IgD-negative memory B cell (primary cell): ENCODE measurements at regions not wholly inside any gene's neighbourhood (a gene's known extent, or its start where the extent isn't known, plus 50 kb on each side); places are given as distances from the start of the nearest gene placed in this dataset.
"Not testable (repeated sequence)": the region's sequence is repeated elsewhere in the genome, so short reads cannot be mapped to it uniquely, and the experiment has no call there.

Experiments used
- H3K27ac Mint-ChIP-seq, 3 donors: one replicate each; pipeline ENCODE4 v1.8.0; 2020 to 2022; ENCODE audit warnings: mild to moderate bottlenecking in 3 of 3, mixed read lengths in 3 of 3, moderate library complexity in 1 of 3
- H3K27me3 Mint-ChIP-seq: one replicate; pipeline ENCODE4 v1.8.0; 2021; ENCODE audit warnings: mixed read lengths
- H3K36me3 Mint-ChIP-seq: one replicate; pipeline ENCODE4 v1.8.0; 2020; ENCODE audit warnings: mild to moderate bottlenecking, mixed read lengths
- H3K4me1 Mint-ChIP-seq, 3 donors: one replicate each; pipeline ENCODE4 v1.8.0; 2020 to 2022; ENCODE audit warnings: mixed read lengths in 3 of 3, mild to moderate bottlenecking in 1 of 3
- H3K4me3 Mint-ChIP-seq, 4 donors: one replicate each; pipeline ENCODE4 v1.8.0; 2020 to 2022; ENCODE audit warnings: mild to moderate bottlenecking in 4 of 4, mixed read lengths in 4 of 4, moderate library complexity in 3 of 4
- H3K9me3 Mint-ChIP-seq, 3 donors: one replicate each; pipeline ENCODE4 v1.8.0; 2020 to 2021; ENCODE audit warnings: mixed read lengths in 3 of 3, mild to moderate bottlenecking in 1 of 3

DNA sequence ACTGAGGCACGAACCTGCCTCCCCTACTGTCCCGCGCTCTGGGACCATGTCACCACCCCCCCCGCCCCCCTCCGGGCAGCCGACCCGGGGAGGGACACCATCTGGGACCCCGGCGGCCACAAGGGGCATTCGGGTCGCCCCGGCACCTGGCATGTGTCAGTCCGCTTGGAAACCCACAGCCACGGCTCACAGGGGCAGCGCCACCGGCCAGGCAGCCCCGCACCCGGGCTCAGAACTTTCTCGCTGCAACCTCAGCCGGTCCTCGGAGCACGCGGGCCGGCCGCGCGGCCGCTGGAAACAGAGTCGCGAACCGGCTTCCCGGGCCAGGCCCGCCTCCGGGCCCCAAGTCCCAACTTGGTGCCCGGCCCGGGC, 159.9 kb upstream of the GRK3 start:
- Mint-ChIP-seq H3K27ac (peak overlapping the region in 1 of 3 donors; percentile 50), H3K27me3 (no peaks in the 10 kb centered on the region), H3K4me1 (peaks cover 27 to 29% (median 28%) of the 10 kb centered on the region in 3 donors)

DNA sequence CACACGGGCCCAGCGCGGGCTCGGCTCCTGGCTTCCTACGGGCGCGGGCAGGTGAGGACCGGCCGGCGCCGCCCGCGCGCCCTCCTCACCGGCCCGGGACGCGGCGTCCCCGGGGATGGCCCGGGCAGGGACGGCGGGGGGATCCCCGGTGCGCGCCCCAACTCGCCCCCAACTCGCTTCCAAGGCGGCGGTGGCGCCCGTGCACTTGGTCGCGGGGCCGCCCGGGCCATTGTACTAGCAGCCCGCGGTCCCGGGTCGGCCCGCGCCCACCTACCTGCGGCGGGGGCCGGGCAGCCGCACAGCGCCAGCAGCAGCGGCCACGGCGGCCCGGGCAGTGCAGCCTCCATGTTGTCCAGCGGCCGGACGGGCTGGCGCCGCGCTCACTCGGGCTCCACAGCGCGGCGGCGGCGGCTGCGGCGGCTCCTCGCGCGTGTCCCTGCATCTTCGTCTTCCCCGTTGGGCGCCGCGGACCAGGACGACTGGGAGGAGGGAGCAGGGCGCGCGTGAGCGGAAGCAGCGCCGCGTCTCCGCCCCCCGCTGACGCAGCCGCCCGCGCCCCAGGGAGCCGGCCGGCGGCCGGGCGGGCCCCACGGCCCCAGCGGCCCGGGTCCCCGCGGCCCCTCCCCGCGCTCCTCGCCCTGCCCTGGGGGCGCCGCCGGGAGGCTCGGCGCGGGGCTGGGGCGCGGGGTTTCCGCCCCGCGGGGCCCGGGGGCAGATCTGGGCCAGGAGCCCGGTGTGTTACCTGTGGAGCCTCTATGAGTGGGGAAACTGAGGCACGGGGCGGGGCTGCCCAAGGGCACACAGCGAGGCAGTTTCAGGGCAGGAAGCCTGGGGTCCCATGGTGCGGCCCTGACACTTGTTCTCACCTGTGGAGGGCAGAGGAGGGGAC, 159.3 kb upstream of the GRK3 start:
- Mint-ChIP-seq H3K4me1 (peaks cover 23 to 29% (median 28%) of the 10 kb centered on the region in 3 donors), H3K27ac (no peak overlapping the region), H3K9me3 (no peaks in the 10 kb centered on the region), H3K27me3 (no peaks in the 10 kb centered on the region), H3K36me3 (no peaks in the 10 kb centered on the region), H3K4me3 (peak overlapping the region; percentile 84 to 95 (median 87))

More for the DNA sequence above, 159.9 kb upstream of the GRK3 start:
- H3K9me3 Mint-ChIP-seq, result no peaks in the 10 kb centered on the region
- no peaks in the 10 kb centered on the region for H3K36me3 Mint-ChIP-seq
- peak overlapping the region; percentile 84 to 95 (median 92) for H3K4me3 Mint-ChIP-seq

DNA sequence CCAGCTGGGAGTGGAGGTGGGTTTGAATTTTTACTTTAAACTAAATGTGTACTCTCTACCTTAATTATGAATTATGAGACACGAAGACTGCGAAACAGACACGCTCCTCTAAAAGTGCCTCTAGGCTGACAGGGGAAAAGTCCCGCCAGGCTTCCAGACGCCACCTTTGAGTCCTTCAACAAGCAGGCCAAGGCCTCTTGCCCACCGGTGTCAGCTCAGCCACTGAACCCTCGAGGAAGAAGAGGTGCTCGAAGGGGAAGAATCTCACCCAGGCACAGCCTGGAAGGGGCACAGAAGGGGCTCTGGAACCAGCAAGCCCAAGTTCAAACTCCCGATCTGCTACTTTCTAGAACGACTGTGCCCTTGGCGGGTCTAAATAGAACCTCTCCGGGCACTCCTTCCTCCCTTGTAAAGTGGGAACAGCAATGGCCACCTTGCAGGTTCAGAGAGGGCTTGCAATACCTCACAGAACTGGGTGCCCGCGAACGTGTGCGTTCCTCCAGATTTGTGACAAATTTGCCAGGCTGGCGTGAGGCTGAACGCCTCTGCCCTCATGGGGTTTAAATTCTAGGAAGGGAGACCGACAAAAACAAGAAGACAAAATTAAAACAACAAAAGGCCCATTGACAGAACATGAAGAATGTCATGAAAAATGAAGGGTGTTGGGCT, 158.5 kb upstream of the GRK3 start:
- H3K27me3 Mint-ChIP-seq, result no peaks in the 10 kb centered on the region
- no peaks in the 10 kb centered on the region for H3K9me3 Mint-ChIP-seq
- peak overlapping the region; percentile 77 to 89 (median 82) for H3K4me3 Mint-ChIP-seq
- H3K27ac Mint-ChIP-seq, result peak overlapping the region in 2 of 3 donors; percentile 10 to 43
- H3K36me3 Mint-ChIP-seq, result no peaks in the 10 kb centered on the region
- peaks cover 26 to 28% (median 28%) of the 10 kb centered on the region in 3 donors for H3K4me1 Mint-ChIP-seq

DNA sequence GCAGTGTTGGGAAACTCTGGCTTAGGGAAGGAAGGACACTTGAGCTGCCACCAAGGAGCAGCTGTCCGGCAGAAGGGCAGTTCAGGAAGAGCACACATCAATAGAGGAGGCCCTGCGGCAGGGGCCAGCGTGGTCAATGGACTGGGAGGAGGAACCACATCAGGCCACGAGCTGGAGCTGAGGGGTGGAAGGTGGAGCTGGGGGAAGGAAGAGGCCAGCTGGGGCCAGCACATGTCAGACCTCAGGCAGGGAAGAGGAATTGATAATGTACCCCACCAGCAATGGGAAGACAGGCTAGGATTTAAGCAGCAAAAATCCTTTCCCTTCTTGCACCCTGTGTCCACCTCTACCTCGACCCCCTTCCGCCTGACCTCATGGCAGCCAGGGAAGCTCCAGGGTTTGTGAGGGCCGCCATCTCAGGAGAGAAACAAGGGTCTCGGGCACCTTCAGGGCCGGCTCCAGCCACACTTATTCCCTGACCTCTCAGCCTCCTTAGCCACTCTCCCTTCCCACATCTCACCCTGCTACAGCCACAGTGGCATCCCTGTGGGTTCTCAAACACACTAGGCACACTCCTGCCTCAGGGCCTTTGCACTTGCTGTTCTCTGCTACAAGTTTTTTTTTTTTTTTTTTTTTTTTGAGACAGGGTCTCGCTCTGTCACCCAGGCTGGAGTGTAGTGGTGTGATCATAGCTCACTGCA, 157.8 kb upstream of the GRK3 start:
- Mint-ChIP-seq H3K4me3 (peak overlapping the region; percentile 60 to 87 (median 78)), H3K9me3 (no peaks in the 10 kb centered on the region), H3K27ac (peak overlapping the region in 1 of 3 donors; percentile 74), H3K36me3 (no peaks in the 10 kb centered on the region), H3K27me3 (no peaks in the 10 kb centered on the region), H3K4me1 (peaks cover 25 to 27% (median 26%) of the 10 kb centered on the region in 3 donors)

DNA sequence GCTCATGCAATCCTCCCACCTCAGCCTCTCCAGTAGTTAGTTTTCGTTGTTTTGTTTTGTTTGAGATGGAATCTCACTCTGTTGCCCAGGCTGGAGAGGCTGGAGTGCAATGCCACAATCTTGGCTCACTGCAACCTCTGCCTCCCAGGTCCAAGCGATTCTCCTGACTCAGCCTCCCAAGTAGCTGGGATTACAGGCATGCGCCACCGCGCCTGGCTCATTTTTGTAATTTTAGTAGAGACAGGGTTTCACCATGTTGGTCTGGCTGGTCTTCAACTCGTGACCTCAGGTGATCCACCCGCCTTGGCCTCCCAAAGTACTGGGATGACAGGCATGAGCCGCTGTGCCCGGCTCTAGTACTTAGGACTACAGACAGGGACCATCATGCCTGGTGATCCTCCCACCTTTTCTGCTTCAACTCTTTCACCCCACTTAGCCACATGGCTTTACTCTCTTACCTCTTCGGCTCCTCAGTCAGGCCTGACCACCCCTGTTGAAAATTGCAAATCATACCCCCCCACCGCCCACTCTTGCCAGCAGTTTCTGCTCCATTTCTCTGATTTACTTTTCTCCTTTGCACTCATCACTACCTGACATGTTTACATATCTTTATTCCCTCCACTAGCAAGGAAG, 157.1 kb upstream of the GRK3 start:
- peak overlapping the region in 3 of 4 donors; percentile 77 to 85 (median 78) for H3K4me3 Mint-ChIP-seq
- H3K27ac Mint-ChIP-seq, result peak overlapping the region in 2 of 3 donors; percentile 16 to 83
- no peaks in the 10 kb centered on the region for H3K9me3 Mint-ChIP-seq
- no peaks in the 10 kb centered on the region for H3K36me3 Mint-ChIP-seq
- H3K4me1 Mint-ChIP-seq, result peaks cover 18 to 20% (median 19%) of the 10 kb centered on the region in 3 donors
- no peaks in the 10 kb centered on the region for H3K27me3 Mint-ChIP-seq

DNA sequence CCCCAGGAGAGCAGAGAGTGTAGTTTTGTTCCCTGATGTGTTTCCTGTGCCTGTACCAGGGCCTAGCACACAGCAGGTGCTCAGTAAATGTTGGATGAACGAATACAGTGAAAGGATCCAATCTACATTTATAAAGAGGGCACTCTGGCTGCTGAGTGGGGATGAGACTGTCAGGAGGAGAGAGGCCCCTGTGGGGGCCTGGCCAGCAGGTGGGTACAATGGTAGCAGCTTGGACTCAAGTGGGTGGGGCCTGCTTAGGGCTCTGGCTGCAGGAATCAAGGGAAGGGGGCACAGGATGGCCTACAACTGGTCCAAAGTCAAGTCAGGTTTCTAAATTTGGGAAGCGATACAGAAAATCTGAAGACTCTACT, 156.6 kb upstream of the GRK3 start:
- H3K27ac Mint-ChIP-seq, result peak overlapping the region in 1 of 3 donors; percentile 83
- peak overlapping the region in 3 of 4 donors; percentile 77 to 85 (median 78) for H3K4me3 Mint-ChIP-seq
- H3K27me3 Mint-ChIP-seq, result no peaks in the 10 kb centered on the region
- H3K36me3 Mint-ChIP-seq, result no peaks in the 10 kb centered on the region
- no peaks in the 10 kb centered on the region for H3K9me3 Mint-ChIP-seq
- H3K4me1 Mint-ChIP-seq, result peaks cover 15 to 18% (median 17%) of the 10 kb centered on the region in 3 donors

DNA sequence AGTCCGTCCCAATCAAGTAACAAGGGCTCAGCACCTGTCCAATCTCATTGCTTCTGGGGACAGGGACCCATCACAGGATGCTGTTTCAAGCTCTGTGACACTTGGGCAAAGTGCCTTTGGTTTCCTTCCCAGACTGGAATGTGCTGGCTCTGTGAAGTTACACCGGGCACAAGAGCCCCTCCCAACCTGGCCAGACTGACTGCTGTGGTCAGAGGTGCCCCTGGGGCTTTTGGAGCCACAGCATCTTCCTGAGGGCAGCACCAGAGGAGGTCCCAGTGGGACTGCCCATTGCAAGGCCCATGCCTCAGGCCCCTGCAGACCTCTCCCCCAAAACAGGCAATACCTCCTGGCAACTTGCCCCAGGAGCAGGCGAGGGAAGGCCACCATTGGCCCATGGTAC, 155.2 kb upstream of the GRK3 start:
- Mint-ChIP-seq H3K4me1 (peaks cover 3 to 8% (median 4%) of the 10 kb centered on the region in 3 donors), H3K36me3 (peaks cover 1% of the 10 kb centered on the region), H3K27ac (peak overlapping the region in 1 of 3 donors; percentile 64), H3K4me3 (peak overlapping the region in 1 of 4 donors; percentile 20), H3K9me3 (peaks cover 0 to 4% (median 3%) of the 10 kb centered on the region in 3 donors), H3K27me3 (no peaks in the 10 kb centered on the region)

DNA sequence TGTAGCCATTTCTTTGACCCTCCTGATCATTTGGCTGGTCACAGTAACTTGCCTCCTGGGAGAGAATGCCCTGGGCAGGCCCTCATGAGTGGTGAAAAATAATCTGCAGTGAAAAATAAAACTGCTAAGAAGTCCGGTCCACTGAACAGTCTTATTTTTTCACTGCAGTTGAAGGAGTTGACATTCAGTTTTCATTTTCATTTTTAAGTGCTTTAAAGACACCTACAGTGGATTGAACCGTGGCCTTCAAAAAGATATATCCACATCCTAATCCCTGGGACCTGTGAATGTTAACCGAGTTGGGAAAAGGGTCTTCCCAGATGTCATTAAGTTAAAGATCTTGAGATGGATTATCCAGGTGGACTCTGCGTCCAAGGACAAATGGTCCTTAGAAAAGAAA, 153.6 kb upstream of the GRK3 start:
- no peak overlapping the region for H3K27ac Mint-ChIP-seq
- peak overlapping the region in 3 of 4 donors; percentile 74 to 81 (median 74) for H3K4me3 Mint-ChIP-seq
- peaks cover 0 to 7% (median 3%) of the 10 kb centered on the region in 3 donors for H3K9me3 Mint-ChIP-seq
- no peaks in the 10 kb centered on the region for H3K27me3 Mint-ChIP-seq
- H3K4me1 Mint-ChIP-seq, result peaks cover 1 to 4% (median 4%) of the 10 kb centered on the region in 3 donors
- peaks cover 1% of the 10 kb centered on the region for H3K36me3 Mint-ChIP-seq

DNA sequence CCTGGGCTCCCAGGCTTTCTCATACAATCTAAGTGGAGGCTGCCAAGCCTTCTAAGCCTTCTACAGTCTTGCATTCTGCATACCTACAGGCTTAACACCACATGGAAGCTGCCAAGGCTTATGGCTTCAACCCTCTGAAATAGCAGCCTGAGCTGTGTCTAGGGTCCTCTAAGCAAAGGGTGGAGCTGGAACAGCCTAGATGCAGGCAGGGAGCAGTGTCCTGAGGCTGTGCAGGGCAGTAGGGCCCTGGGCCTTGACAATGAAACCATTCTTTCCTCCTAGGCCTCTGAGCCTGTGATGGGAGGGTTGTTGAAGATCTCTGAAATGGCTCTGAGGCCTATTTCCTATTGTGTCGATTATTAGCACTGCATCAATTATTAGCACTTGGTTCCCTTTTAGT, 150.9 kb upstream of the GRK3 start:
- Mint-ChIP-seq H3K9me3 (peaks cover 0 to 7% (median 3%) of the 10 kb centered on the region in 3 donors), H3K27ac (no peak overlapping the region), H3K4me3 (no peak overlapping the region), H3K4me1 (peaks cover 5 to 9% (median 5%) of the 10 kb centered on the region in 3 donors), H3K27me3 (peaks cover 10% of the 10 kb centered on the region), H3K36me3 (peaks cover 1% of the 10 kb centered on the region)

DNA sequence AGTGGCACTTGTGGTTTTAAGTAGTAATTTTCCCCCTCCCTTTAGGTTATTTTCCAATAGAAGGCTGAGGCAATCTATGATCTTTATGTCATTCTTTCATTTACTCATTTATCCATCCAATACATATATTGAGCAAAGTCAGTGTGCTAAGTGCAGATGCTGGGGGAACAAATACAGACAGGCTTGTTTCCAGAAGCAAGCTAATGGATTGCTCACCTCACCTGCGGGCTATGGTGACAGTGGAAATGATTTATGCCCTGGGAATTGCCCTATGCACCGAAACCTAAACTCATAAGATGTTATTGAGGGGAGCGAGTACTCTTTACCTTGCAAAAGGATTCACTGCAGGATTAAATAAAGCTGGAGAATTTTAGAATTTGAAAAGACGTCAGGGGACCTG, 148.7 kb upstream of the GRK3 start:
- peaks cover 18 to 20% (median 19%) of the 10 kb centered on the region in 3 donors for H3K4me1 Mint-ChIP-seq
- H3K9me3 Mint-ChIP-seq, H3K36me3 Mint-ChIP-seq, H3K4me3 Mint-ChIP-seq: not testable (repeated sequence)
- H3K27ac Mint-ChIP-seq, result peak overlapping the region in 1 of 3 donors; percentile 23
- peaks cover 27% of the 10 kb centered on the region for H3K27me3 Mint-ChIP-seq

DNA sequence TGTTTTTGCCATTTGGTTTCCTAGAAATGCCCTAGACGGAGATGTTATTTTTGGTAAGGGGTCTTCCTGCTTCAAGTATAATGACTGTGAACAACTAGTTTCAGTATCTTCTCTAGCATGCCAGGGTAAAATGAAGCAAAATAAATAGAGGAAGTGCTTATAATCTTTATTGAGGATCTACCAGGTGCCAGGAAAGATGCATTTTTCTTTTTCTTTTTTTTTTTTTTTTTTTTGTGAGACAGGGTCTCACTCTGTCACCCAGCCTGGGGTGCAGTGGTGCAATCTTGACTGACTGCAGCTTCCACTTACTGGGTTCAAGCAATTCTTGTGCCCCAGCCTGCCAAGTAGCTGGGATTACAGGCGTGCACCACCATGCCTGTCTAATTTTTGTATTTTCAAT, 146.6 kb upstream of the GRK3 start:
- Mint-ChIP-seq H3K4me3 (peak overlapping the region in 1 of 4 donors; percentile 42), H3K27me3 (peaks cover 38% of the 10 kb centered on the region), H3K4me1 (peaks cover 21 to 28% (median 22%) of the 10 kb centered on the region in 3 donors)
- H3K27ac Mint-ChIP-seq, H3K36me3 Mint-ChIP-seq, H3K9me3 Mint-ChIP-seq: not testable (repeated sequence)

DNA sequence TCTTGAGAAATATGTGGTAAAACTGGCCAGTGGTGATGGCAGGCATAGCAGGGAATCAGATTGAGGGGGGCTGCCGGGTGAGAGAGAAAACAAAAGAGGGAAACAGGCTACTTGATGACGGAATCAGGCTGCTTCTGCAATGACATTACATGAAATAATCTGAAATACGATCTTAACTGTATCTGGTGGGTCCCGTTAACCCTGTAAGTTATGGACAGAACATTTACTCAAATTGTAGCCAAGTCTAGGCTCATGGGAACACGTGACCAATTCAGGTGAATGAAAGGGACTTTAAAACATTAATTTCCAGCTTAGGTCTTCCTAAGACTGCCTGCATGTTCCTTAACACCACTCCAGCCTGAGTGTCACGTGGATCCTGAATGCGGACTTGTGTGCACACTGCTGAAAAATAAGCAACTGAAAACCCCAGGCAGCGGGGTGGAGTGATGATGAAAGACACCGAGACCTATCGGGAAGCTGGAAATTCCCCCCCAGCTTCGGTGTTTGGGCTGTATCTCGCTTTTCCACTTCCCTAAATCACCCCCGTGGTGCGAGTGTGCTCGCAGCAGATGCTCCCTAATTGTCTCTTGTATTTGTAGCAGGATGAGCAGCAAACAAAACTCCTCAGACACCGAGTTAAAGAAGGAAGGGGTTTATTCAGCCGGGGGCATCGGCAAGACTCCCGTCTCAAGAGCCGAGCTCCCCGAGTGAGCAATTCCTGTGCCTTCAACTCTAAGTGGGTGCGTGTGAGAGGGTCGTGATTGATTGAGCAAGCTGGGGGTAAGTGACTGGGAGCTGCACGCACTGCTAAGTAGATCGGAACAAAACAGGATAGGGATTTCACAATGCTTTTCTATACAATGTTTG, 145.0 kb upstream of the GRK3 start:
- H3K9me3 Mint-ChIP-seq, result peaks cover 0 to 3% (median 0%) of the 10 kb centered on the region in 3 donors
- H3K4me3 Mint-ChIP-seq, result peak overlapping the region; percentile 39 to 93 (median 60)
- H3K36me3 Mint-ChIP-seq, result peaks cover 2% of the 10 kb centered on the region
- H3K4me1 Mint-ChIP-seq, result peaks cover 21 to 28% (median 22%) of the 10 kb centered on the region in 3 donors
- peaks cover 38% of the 10 kb centered on the region for H3K27me3 Mint-ChIP-seq
- H3K27ac Mint-ChIP-seq, result no peak overlapping the region

DNA sequence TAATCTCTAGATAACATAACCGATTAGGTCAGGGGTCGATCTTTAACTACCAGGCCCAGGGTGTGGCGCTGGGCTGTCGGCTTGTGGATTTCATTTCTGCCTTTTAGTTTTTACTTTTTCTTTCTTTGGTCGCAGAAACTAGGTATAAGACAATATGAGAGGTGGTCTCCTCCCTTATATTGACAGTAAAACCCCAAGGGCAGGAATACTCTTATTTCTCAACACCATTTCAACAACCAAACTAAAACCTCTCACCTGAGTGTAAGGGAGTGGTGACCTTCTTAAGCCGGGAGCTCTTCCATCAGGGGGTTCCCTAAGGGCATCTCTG, 144.4 kb upstream of the GRK3 start:
- H3K27ac Mint-ChIP-seq, H3K36me3 Mint-ChIP-seq, H3K9me3 Mint-ChIP-seq: not testable (repeated sequence)
- Mint-ChIP-seq H3K27me3 (peaks cover 38% of the 10 kb centered on the region), H3K4me3 (peak overlapping the region; percentile 39 to 93 (median 60)), H3K4me1 (peaks cover 21 to 28% (median 22%) of the 10 kb centered on the region in 3 donors)

DNA sequence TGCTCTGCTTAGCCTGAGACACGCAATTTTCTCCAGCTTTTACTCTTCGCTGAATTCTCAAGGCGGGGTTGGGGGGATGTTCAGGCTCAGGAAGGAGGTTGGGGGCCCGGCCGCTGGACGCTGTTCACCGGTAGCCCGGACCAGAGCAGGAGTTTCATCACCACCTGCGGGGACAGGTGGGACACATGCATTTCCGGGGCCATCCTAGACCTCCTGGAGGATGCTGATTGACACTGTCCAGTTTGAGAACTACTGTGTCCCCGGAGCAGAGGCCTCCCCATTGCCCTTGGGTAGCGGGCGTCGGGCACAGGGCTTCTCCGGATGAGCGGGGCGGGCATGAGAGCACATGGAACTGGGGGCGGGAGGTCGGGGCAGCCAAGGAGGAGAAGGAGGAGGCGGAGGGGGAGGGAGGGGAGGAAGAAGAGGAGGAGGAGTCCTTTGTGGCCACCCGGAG, 144.0 kb upstream of the GRK3 start:
- no peak overlapping the region for H3K27ac Mint-ChIP-seq
- peak overlapping the region in 2 of 4 donors; percentile 69 to 93 for H3K4me3 Mint-ChIP-seq
- peaks cover 38% of the 10 kb centered on the region for H3K27me3 Mint-ChIP-seq
- peaks cover 2% of the 10 kb centered on the region for H3K36me3 Mint-ChIP-seq
- no peaks in the 10 kb centered on the region for H3K9me3 Mint-ChIP-seq
- H3K4me1 Mint-ChIP-seq, result peaks cover 21 to 28% (median 22%) of the 10 kb centered on the region in 3 donors
